ENCODE measurements at regions not wholly inside any gene's neighbourhood (a gene's known extent, or its start where the extent isn't known, plus 50 kb on each side); places are given as distances from the start of the nearest gene placed in this dataset.

DNA sequence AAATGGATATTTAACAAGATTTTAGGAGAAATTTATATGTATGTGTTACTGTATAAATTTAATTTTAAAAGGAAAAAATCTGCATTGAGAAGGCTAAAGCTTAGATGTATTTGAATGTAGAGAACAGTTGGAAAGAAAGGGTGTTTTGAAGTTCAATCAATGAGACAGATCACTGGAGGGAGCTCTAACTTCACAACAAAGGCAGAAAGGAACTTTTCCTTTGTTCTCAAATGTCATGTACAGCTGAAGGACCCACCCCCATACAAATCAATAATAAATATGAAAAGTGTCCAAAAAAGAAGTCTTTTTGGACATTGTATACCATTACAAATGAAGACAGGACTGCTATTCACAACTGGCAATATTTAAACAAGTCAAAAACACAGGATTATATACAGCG is 403.4 kb downstream of the DNAJB9 start:
- no peak for DNase-seq (ENCODE audit: low read depth, low spot score)

DNA sequence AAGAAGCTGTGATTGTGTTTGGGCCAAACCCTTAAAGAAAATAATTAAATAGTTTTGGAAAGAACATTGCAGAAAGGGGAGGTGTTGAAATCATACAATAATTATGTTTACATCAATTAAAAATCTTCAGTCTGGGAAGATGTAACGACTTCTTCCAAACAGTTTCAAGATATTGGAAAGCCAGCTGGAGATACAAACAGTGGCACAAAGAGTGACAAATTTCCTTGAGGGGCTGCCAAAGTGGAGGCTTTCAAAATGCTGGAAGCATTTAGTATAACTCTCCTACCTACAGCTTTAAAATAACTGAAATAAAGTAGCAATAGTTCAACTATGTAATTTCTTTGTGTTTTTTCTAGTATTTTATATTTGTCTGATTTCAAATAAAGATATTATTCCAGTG is 405.0 kb downstream of the DNAJB9 start:
- no peak for DNase-seq (ENCODE audit: low read depth, low spot score)

DNA sequence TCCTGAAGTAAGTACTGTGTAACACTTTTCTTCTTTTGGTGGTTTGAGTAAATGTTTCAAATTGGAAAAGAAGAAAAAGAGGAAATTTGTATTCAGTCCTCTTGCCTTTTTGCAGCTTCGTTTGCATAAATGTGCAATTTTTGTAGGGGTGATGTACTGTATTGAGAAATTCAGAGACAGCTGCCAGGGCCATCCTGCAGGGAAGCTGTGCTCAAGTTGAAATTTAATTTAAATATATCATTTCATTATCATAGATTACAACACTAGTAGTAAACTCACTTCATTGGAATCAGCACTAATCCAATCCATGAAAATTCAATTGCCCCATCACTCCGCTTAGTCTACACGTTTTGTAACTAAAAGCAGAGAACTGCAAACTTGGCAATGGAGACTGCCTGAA is 415.4 kb downstream of the DNAJB9 start:
- DNase-seq (ENCODE audit: low read depth, low spot score), result no peak

GRCh38 chr7:108989319-108989718 is 419.6 kb downstream of the DNAJB9 start:
- no peak for DNase-seq (ENCODE audit: low read depth, low spot score)

DNA sequence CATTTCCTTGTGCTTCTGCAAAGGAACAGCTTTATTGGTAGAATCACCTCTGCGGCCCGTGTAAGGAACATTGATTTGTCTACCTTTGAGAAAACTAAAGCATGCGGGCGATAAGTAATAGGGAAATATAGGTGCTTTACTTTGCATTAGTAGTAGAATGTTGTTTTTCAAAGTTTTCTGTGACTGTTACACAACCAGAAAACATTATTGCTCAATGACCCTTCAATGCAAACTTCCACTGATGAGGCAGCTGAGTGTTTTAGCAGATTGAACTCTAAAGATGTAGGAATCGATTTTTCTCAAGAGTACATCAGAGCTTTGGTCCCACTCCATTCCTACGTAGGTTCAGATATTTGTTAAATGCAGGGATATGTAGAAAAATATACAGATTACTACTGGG is 427.8 kb downstream of the DNAJB9 start:
- no peak for DNase-seq (ENCODE audit: low read depth, low spot score)

GRCh38 chr7:109003742-109004141 is 434.1 kb downstream of the DNAJB9 start:
- DNase-seq (ENCODE audit: low read depth, low spot score), result no peak

DNA sequence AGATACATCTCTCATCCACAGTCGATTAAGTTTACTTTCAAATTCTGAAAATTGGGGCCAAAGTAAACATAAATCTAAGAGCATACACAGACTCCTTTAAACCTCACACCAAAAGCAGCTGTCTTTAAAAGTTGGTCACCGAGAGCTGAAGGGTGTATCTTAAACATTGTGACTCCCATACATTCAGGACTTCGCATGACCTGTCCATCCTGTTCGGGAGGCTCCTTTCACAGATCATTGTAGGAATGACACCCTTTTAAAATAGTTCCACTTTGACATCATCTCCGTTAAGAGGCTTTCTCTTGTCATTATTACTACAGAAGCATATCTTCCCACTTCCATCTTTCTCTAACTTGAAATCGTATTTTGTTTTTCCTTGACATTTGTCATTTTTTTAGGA is 440.0 kb downstream of the DNAJB9 start:
- no peak for DNase-seq (ENCODE audit: low read depth, low spot score)

DNA sequence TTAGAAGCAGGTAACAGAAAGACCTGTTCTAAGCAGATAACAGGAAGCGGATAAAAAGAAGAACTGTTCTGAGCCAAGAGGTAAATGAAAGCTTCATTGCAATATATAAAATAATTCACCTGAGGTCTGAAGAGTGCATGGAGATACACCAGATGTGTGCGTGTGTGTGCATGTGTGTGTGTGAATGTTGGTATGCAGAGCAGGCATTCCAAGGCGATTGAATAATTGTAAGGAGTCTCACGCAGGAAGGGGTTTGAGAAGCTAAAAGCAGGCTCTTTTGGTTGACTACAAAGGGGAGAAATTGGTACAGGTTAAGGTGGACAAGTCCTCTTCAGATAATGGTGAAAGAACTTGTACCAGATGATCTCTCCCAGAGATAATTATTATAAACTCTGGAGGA is 450.6 kb downstream of the DNAJB9 start:
- no peak for DNase-seq (ENCODE audit: low read depth, low spot score)

- DNase-seq (ENCODE audit: low read depth, low spot score), result no peak
Measured at GRCh38 chr7:109021390-109021789, 451.7 kb downstream of the DNAJB9 start.

DNA sequence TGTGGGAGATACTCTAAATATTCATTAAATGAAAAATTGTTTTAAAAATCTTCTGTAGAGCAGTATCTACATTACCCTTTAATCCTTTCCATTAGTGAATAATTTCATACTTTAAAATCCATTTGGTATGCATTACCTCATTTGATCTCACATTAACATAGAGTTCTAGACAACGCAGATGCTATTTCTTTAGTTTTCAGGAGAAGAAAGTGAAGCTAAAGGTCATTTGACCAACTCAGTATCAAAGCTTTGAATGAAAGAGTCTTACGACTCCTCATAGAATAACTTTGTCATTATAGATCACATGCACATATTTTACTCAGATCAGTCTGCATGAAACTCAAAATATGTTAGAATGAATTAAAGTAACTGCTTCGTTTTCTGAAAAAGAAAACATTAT is 460.2 kb downstream of the DNAJB9 start:
- DNase-seq (ENCODE audit: low read depth, low spot score), result no peak

DNA sequence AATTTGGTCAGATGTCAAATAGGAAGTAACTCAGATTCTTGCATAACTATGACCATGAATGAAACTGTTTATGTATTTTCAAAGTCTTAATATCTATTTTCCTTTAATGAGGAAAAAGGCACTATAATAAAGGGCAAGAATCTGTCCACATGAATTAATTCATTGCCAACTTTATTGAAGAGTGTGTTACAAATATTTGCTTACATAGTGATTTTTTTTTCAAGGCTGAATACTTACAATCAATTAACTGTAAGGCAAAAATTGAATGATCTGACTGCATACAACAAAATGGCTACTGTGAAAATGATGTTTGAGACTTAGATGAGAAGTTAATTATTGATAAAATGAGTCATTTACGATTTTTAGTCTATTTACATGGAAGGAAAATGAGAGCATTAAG is 475.0 kb downstream of the DNAJB9 start:
- no peak for DNase-seq (ENCODE audit: low read depth, low spot score)

- no peak for DNase-seq (ENCODE audit: low read depth, low spot score)
Measured at GRCh38 chr7:109049366-109049765, 479.7 kb downstream of the DNAJB9 start.

GRCh38 chr7:109059089-109059488 is 489.4 kb downstream of the DNAJB9 start:
- DNase-seq (ENCODE audit: low read depth, low spot score), result no peak

DNA sequence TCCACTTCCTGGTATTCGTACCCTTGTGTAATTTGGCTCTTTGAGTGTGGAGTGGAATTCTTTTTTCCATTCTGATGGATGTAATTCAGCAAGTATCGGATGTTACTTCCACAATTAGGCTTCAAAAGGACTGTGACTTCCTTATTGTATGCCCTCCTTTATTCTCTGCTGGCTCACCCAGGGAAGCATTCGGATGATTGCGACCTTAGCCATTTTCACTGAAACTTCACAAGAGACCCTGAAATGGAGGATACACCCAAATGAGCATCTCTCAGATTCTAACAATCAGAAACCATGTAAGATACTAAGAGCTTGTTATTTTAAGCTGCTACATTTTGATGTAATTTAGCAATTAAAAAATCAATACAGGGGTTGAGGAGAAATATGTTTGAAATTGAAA is 493.1 kb downstream of the DNAJB9 start:
- DNase-seq (ENCODE audit: low read depth, low spot score), result no peak

DNA sequence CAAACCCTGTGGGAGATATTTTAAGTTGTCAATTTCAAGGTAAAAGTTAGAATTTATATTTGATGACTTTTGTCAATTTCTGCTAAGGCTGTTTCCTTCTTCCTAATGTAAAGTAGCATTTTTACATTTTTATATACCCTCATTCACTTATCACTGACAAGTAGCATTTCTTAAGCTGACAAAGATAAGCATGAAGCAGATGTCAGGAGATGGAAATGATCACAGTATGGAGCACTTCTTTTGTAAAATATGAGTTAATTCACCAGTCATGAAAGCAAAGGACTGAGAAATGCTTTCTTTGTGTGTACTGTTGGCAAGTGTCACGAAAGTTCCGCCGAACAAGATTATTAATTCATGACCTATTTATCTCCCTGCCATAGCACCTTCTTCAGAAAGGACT is 503.9 kb downstream of the DNAJB9 start:
- no peak for DNase-seq (ENCODE audit: low read depth, low spot score)

DNA sequence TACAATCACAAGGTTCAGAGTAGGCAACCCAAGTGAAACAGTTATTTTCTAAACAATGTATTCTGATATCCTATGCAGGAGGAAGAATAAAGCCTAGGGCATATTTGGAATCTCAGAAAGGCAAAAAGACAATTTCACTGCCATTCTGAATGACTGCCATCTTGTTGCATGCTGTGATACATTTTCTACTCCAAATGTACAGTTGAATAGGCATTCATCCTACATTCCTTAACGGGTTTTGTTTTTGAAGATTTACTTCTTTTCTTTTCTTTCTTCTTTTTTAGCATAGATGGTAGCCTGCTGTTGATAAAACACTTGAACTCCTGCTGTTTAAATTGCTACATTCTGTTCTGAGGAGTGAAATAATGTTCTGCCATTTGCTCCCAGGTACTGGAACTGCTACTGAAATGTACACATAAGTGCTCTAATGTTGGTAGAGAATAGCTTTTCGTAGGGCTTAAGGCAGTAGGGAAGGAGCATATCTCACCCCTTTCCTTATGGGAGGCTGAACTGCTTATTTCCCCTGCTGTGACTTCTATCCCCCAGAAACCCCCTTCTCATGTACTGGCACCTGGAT is 506.8 kb downstream of the DNAJB9 start:
- no peak for DNase-seq (ENCODE audit: low read depth, low spot score)

DNA sequence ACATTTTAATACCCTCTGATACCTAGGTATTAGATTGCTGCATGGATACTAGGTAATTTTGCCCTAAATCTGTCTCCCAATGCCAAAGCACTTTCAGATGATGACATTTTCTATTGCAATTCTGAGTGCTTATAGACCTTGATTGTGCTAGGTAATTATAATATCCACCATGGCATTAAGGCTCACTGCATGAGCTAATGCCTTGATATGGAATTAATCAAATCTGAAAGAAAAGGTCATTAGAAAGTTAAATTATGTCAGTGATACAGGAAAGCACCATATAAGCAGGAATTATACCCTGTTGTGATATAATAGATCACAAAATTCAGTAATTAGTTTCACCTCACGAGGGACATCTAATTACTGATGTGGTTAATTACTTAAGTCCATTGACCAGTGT is 521.4 kb downstream of the DNAJB9 start:
- no peak for DNase-seq (ENCODE audit: low read depth, low spot score)

GRCh38 chr7:109092268-109092667 is 522.6 kb downstream of the DNAJB9 start:
- no peak for DNase-seq (ENCODE audit: low read depth, low spot score)

DNA sequence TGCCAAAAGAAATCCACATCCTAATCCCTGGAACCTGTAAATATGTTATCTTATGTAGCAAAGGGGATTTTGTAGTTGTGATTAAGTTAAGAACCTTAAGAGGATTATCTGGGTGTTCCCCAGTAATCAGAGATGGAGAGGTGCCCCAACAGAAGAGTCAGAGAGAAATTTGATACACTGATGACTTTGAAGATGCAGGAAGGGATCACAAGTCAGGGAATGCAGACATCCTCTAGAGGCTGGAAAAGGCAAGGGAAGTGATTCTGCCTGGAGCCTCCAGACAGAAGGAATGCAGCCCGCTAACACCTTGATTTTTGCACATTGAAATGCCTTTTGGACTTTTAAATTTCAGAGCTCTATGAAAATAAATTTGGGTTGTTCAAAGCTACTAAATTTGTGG is 531.7 kb downstream of the DNAJB9 start:
- DNase-seq (ENCODE audit: low read depth, low spot score), result no peak

DNA sequence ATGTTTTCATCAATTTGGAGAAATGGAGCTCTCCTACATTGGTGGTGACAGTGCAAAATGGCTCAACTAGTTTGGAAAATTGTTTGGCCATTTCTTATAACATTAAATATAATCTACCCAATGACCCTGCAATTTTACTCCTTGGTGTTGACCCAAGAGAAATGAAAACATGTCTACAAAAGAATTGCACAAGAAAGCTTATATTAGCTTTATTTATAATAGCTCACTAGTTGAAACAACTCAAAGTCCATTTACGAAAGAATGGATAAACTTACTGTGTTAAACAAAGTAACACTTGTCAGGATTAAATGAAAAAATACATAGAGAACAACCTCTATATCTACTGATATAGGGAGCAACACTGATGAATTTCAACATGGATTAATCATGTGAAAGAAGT is 539.9 kb downstream of the DNAJB9 start:
- no peak for DNase-seq (ENCODE audit: low read depth, low spot score)

GRCh38 chr7:109111086-109111485 is 541.4 kb downstream of the DNAJB9 start:
- no peak for DNase-seq (ENCODE audit: low read depth, low spot score)

DNA sequence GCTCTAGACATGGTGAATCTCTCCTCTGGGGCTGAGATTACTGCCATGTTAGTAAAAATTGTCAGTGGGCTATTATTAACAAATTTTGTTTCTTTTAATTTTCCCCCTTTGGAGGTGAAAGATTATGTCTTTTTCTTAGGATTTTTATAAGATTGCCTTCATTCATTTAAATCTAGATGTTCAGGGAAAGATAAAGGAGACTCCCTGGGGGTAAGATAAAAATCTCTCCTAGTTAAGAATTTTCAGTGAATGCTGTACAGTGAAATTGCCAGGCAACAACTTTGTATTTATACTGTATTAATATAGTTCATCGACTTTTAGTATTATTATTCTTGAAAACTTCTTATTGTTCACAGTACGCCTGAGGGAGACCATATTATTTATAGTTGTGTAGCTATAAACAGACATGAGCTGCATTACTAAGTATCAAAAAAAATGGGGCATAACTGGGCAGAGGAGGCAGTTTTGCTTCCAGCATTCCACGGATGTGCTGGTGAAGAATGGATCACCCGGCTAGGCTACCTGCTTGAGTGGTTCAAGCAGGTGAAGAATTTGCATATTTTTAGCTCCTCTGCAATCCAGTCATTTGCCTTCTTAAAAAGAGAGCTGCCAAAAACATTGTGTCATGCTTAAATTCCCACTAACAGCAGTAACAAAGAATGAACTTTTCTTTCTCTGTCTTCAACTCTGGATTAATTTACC is 552.1 kb downstream of the DNAJB9 start:
- no peak for DNase-seq (ENCODE audit: low read depth, low spot score)

DNA sequence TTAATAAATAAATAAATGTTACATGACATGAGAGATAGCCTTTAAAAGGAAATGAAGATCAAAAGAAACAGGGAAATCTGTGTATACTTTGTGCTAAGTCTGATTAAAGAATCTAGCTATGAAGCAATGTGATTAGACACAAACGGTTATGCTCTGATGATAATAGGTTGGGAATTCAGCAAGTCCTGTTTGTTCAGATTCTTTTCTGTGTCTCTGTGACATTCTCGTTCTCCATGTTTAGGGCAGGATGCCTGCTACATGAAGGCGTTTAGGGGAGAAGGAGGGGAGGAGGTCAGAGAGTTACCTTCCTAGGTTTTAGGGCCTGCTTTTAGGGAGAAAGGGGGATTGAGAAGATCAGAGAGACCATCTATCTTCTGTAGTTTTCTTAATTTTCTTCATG is 555.3 kb downstream of the DNAJB9 start:
- no peak for DNase-seq (ENCODE audit: low read depth, low spot score)

All from brain pericyte (primary cell).